DMS79 treated with DMSO at 0.1 percent for 48 hours (cell line): ENCODE measurements at regions not wholly inside any gene's neighbourhood (a gene's known extent, or its start where the extent isn't known, plus 50 kb on each side); places are given as distances from the start of the nearest gene placed in this dataset.
"Not testable (repeated sequence)": the region's sequence is repeated elsewhere in the genome, so short reads cannot be mapped to it uniquely, and the experiment has no call there.

Source experiments
- DNase-seq: peaks from one replicate; lab custom pipeline; 2025; lab: John Stamatoyannopoulos, UW

DNA sequence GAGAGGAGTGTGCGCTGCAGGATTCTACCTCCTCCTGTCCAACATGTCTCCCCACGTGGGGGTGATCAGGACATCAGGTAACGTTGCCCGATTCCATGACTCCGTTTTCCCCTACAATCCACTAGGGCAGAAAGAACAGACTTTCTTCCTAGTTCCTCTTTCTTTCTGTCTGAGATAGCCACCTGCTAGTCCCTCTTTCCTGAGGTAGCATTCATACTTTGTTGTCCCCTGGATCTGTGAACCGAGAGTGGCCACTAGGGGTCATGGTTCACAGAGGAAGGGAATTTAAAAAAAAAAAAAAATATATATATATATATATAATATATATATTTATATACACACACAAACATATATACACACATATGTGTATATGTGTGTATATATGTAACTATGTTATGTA is 210.0 kb upstream of the ZNF521 start:
- DNase-seq = no peak

DNA sequence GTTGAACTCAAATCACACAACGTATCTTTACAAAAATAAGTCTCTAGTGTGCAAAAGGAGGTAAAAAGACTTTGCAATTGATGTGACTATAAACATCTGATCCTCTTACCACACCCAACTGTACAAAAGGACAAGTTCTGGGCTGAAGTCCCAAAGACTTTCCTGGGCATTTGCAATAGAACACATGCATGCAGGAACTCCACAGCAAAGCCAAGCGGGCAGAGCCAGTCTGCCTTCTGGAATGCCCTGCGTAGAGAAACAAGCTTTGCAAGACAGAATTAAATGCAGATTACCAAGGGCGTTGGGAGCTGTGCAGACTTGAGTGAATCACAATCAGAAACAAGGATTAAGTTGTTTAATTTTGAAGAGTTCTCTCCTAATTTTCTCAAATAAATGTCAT is 208.4 kb upstream of the ZNF521 start:
- no peak for DNase-seq

DNA sequence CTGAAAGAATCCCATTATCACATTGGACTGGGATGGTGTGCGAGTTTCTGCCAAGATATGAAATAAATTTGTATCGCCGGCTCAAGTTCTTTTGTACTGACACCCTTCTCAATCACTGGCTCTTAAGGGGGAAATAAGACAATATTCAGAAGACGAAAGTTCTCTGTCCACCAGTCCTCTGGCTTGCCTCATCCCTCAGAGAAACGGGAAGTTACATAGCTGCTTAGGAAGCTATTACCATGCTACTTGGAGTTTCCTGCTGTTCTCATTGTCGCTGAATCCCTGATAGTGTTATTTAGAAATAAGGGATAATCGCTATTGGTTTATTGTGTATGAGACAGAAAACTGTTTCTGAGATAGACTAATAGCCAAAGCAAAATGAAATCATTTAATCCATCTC is 205.0 kb upstream of the ZNF521 start:
- DNase-seq = no peak

DNA sequence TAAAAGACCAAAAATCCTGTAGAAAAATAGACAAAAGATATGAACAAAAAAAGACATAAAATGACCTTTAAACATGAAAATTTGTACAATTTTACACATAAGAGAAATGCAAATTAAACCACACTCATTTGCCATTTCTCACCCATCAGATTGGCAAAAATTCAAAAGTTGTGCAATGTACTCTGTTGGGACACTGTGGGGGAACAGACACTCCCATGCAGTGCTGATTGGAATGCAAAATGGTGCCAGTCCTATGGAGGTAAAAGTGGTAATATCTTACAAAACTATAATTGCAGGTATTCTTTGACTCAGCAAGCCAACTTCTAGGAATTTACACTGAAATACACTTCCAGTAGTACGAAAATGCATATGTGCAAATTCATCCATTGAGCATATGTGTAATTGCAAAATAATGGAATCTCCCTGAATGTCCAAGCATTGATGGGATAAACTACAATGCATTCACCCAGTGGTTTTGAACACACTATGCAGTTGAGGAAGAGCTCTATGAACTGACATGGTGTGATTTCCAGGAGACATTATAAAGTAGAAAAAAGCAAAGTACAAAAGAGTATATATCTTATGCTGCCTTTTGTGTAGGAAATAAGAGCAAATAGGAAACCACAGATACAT is 201.8 kb upstream of the ZNF521 start:
- no peak for DNase-seq

DNA sequence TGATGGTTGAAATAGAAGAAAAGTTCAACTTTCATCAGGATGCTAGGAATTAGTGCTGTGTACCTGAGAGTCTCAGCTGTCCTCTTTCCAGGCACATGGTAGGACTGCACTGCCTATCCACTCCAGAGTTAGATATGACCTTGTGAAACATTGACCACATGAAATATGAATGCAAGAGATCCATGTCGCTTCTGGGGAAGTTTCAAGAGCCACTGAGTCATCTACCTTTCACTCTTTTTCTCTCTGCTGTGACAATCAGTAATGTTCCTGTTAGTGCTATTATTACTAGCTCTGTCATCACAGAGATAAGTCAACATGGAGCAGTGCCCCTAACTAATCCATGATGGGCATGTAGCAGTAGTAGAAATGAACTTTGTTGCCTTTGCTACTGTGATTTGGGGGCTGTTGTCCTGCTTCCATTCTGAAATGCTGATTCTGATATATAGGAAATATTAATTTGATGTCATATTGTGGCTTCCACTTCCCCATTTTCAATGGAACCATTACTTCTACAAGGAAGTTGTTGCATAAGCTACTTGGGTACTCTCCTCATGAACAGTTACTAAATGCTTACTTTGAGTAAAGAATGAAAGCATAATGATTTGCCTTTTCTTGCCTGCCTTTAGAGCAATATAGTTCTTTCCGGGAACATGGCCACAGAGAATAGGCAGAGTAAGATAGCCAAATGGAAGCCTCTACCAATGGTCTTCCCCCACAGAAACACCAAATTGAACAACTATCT is 192.8 kb upstream of the ZNF521 start:
- no peak for DNase-seq

DNA sequence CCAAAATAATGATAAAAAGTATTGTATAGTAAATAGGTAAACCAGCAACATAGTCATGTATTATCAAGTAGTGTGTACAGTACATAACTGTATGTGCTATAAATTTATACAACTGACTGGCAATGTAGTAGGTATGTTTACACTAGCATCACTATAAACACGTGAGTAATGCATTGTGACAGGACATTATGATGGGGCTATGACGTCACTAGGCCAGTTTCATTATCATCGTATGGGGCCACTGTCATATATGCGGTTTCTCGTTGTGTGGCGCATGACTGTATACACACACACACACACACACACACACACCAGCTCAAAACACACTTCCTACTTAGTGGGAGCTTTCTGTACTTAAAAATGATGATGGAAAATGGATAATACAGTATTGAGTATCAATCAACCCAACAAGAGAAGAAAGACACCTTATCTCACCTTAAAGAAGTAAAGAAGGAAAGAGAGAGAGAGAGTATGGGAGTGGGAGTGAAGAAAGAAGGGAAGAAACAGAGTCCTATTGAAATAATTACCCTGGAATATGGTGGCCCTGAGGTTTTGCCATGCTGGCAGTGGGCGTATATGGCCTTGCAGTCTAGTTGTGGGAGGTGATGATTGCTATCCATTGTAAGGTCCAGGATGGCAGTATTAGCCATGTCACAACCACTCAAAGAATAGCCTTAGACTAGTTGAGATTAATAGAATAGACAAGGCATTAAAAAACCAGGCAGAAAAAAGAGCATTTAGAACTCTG is 186.4 kb upstream of the ZNF521 start:
- DNase-seq = no peak

DNA sequence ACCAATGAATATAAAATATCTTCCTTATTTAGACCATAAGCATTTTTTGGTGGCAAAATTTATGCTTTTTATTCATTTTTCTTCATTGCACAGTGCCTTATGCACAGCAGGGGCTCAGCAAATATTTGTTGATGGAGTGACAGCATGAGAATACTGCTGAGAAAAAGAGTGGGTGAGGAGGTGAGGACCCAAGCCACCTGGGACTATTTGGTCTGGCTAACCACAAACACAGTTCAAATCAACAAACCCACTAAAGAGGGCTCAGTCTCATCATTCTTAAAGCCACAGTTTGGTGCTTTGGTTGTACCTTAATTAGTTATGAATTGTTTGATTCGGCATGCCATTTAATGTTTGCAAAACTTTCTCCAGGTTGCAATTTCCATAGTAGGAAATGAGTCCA is 183.5 kb upstream of the ZNF521 start:
- DNase-seq = no peak

DNA sequence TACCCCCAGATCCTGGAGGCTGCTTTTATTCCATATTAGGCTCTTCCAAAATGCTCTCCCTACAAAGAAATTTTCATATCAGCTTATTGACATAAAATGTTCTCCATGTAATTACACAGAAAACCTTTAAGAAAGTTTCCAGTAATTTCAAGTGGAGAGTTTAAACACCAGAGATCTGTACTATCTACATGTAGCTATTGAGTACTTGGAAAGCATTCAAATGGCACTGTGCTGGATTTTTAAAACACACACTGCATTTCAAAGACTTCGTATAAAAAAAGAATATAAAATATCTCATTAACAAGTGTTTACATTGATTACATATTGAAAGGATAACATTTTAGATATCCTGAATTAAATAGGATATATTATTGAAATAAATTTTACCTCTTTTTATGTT is 182.4 kb upstream of the ZNF521 start:
- no peak for DNase-seq

DNA sequence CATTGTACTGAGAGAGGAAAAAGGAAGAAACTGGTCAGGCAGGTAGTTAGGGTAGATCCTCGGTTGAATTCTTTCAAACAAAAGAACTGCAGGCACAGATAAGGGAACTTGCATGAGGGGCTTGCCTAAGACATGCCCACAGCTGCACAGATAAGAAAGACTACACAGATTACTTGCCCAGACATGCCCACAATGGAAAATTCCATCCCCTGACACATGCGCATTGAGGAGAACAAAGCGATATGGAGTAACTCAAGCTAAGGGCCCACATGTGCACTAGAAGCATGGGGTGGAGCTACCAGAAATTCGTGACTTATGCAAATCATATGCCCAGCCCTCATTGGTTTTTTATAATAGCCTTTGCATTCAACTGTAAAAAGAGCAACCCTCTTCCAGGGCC is 181.3 kb upstream of the ZNF521 start:
- DNase-seq = peak; percentile 10

DNA sequence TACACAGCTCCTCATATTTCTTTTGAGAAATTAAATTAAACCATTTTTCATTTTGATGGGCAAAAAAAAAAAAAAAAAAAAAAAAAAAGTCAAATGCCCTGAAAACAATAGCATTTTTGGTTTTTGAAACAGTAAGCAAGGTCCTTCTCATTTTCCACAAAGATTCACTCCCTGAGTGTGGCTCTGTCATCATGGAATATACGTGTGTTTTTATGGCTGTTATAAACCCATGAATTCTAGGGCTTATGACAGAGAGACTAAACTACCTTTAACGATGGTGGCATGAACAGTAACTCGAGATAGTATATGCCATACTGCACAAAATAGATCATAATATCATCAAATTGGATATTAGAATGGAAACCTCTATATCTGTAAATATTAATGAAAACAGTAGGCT is 179.2 kb upstream of the ZNF521 start:
- no peak for DNase-seq

DNA sequence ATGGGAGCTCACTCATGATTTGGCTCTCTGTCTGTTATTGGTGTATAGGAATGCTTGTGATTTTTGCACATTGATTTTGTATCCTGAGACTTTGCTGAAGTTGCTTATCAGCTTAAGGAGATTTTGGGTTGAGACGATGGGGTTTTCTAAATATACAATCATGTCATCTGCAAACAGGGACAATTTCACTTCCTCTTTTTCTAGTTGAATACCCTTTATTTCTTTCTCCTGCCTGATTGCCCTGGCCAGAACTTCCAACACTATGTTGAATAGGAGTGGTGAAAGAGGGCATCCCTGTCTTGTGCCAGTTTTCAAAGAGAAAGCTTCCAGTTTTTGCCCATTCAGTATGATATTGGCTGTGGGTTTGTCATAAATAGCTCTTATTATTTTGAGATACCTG is 173.8 kb upstream of the ZNF521 start:
- not testable (repeated sequence) for DNase-seq

DNA sequence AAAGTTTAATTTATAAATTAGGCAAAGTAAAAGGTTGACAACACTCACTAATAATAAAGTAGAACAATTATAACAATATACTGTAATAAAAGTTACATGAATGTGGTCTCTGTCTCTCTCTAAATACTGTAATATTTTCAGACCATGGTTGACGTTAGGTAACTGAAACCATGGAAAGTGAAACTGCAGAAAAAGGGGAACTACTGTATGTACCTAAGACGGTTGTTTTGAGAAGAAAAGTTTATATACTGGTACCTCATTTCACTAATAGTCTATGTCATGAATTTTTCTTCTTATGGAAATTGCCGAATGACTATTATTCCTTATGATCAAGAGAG is 166.7 kb upstream of the ZNF521 start:
- DNase-seq = no peak

DNA sequence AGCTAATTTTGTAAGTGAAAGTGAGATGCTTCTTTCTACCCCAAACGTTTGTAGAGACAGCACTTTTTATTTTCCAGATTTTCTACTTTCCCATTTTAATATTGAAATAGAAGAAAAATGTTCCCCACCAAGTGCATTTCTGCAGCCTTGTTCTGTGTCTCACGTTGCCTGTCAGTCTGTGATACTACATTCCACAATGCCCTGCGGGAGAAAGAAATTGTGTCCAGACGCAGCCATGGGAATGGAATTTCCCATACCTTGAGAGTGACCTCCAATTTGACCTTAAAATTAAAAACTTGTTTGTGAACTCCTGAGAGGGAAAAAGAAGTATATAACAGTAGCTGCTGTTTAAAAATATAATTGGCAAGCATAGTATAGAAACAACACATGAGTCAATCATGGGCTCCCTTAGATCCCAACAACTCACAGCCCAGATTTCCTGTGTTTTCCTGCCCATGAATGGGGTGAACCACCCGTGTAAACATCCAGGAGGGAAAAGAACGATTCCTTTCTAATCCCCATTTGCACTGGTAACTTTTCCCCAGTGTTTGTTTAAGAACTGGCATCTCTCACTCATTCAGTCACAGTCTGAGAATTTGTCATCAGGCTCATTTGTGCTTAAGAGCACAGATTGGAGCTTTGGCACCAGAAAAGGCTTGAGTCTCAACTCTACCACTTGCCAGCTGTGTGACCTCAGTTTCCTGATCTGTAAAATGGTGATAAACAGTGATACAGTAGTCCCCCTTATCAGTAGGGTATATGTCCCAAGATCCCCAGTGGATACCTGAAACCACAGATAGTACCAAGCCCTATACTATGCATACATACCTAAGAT is 166.1 kb upstream of the ZNF521 start:
- no peak for DNase-seq

DNA sequence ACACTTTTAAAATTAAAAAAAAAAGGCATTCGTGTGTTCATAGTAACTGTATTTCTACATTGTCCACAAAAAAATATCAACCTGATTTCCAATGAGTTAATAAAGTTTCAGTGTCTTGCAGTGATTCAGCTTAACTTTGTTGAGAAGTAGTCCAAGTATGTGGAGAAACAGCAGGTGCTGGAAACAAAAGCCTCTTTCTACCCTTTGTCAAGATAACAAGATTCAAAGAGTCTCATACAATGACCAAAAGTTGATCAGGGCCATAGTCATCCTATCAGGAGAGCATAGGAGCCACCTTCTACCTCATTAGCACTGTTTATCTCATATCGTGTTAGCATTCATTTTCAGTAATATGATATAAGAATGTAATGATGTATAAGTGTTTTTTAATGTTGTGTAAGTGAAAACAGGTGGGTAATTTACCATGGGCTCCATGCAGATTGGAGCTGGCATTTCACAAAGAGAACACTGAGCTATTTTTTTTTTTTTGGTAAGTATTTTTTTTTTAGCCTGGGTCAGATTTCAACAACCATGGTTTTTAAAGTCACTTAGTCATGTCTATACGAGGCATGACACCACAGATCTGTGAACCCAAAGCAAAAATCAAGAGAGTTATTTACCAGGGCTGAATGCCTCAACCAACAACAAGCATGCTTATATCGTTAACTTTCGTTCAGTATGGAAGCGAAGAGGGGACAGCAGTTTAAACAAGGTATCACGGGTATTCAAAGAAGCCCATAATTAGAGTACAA is 165.0 kb upstream of the ZNF521 start:
- DNase-seq = no peak

DNA sequence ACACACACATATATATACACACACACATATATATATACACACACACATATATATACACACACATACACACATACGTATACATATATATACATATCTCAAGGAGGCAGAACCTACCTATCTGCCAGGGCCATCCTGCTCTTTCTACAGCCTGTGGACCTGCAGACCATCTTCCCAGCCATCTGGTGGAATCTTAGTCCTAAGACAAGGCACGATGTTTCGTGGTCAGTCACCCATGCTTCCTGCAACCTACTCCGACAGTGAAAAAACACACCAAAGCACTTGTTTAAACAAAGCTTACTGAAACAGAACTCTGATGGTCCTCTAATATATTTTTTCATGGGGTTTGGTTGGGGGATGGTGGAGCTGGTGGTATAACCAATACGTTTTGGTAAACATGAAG is 164.2 kb upstream of the ZNF521 start:
- DNase-seq = no peak

DNA sequence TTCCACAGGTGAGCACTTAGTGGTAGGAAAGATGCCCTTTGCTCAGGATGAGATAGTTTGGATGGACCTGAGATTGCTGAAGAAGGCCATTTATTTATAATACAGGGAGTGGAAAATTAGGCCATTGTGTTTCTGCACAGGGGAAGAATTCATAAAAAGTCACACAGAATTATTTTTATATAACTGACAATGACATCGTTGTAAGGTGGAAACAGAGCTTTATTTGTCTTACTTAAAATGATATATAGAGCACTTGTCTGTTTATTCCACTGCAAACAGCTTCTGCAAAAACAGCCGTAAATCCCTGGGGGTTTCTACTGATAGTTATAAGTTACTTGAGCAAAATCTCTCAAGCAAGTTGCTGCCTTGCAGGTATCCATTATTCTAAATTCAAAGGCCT is 158.1 kb upstream of the ZNF521 start:
- no peak for DNase-seq

DNA sequence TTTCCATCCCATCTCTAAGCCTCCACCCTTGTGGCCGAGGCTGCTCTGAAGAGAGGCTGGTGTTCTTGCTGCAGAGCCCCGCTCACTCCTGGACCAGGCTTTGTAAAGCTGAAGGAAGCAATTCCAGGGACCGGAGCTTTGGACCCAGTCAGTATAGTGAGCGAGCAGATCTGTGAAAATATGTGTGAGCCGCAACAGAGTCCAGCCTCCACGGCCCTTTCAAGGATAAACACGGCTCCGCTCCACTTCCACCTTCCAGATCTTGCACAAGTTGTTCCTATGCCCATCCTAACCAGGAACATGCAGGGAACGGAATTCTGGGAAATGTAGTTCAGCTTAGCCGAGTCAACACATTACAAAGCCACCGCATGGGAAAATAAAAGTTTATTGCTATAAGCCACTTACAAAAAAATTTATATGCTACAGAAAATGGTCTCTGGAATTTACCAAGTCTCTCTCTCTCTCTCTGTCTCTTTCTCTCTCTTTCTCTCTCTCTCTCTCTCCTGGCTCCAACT is 151.7 kb upstream of the ZNF521 start:
- peak; percentile 58 for DNase-seq

DNA sequence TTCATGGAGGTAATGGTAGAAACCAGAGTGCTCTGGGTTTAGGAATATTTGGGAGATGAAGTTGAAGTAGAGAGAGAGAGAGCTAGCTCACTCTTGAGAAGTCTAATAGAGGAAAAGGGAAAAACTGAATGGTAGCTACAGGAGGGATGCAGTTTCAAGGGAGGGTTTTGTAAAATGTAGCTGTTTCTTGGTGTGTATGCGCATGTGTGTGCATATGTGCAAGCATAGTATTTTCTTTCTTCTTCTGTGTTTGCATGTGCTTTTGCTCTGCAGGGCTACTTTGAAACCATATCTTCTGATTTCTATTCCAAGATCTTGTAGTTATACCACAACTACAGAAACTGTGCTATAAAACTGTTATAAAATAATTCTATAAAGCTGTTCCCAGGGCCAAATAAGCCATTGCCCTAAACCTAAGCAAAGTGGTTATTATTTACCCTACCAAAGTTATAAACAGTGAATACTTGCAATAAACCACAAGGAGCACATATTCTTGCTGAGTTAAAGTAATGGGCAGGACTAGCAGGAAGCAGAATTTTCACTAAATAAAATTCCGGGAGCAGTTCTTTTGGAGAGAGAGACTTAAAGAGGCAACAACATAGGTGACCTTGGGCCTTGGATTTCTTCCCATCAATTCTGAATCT is 145.3 kb upstream of the ZNF521 start:
- no peak for DNase-seq

DNA sequence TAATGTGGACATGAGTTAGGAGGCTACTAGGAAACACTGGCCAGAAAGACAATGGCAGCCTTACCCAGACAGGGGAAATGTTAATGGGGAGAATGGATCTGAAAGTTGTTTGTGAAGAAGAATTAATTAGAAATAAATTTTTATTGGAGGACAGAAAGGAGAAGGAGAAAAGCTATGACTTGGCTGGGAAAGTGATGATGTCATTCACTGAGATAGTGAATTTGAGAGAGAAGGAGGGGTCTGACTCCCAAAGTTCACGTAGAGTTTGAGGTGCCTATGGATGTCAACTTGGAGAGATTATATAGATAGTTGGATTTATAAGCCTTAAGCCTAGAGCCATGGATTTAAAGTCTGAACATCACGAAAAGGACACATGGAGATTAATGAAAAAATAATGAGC is 144.6 kb upstream of the ZNF521 start:
- no peak for DNase-seq

DNA sequence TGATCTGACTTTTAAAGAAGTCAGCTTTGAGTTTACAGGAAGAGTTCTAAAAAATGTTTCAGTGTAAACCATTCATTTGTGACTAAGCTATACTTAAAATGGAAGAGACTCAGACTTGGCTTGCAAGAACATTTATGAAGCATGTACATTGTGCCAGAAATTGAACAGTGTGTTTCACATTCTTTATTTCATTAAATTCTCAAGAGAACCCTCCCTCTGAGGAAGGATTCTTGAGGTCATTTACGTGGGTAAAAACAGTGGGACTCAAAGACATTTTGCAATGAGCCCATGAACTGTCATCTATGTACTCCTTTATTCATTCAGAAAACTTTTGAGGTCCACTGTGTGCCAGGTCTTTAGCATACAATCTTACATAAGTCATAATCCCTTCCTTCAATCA is 143.6 kb upstream of the ZNF521 start:
- DNase-seq = no peak

DNA sequence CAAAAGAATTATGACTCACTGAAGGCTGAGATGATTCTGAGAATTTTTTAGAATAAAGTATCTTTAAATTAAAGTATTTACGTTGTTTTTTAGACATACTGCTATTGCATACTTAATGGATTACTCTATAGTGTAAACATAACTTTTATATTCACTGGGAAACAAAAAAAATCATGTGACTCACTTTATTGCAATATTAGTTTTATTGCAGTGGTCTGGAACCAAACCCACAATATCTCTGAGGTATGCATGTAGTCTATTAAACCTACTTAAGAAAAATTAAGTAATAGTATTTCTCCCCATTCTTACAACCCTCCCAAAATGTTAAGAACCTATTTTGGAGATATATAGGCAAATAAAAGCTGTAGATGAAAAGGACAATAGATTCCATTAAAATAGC is 142.9 kb upstream of the ZNF521 start:
- DNase-seq = no peak
